ENCODE measurements at regions not wholly inside any gene's neighbourhood (a gene's known extent, or its start where the extent isn't known, plus 50 kb on each side); places are given as distances from the start of the nearest gene placed in this dataset.
"Not testable (repeated sequence)": the region's sequence is repeated elsewhere in the genome, so short reads cannot be mapped to it uniquely, and the experiment has no call there.

- Mint-ChIP-seq H3K27ac (no peak overlapping the region), H3K27me3 (no peaks in the 10 kb centered on the region), H3K4me3 (no peak overlapping the region), H3K9me3 (no peaks in the 10 kb centered on the region), H3K4me1 (no peaks in the 10 kb centered on the region), H3K36me3 (ENCODE audit: low read depth) (no peaks in the 10 kb centered on the region)
- intact Hi-C loops (cut with micrococcal nuclease) = no loop called here
- DNase-seq = no peak
Observed at GRCh38 chr7:118938845-118939244, 714.3 kb downstream of the ANKRD7 start.

GRCh38 chr7:118944271-118944670 lies 719.8 kb downstream of the ANKRD7 start:
- Mint-ChIP-seq H3K4me1 (no peaks in the 10 kb centered on the region), H3K27ac (no peak overlapping the region), H3K27me3 (no peaks in the 10 kb centered on the region), H3K36me3 (ENCODE audit: low read depth) (no peaks in the 10 kb centered on the region), H3K4me3 (no peak overlapping the region), H3K9me3 (no peaks in the 10 kb centered on the region)
- intact Hi-C loops (cut with micrococcal nuclease) = no loop called here
- DNase-seq = no peak

- intact Hi-C loops (cut with micrococcal nuclease) = no loop called here
- H3K4me1 Mint-ChIP-seq = no peaks in the 10 kb centered on the region
Observed at GRCh38 chr7:118945911-118946682, 721.6 kb downstream of the ANKRD7 start.

GRCh38 chr7:118948508-118948907 lies 724.0 kb downstream of the ANKRD7 start:
- no peak for DNase-seq
- intact Hi-C loops (cut with micrococcal nuclease) = no loop called here
- no peaks in the 10 kb centered on the region for H3K9me3 Mint-ChIP-seq
- no peak overlapping the region for H3K27ac Mint-ChIP-seq
- H3K4me1 Mint-ChIP-seq = no peaks in the 10 kb centered on the region
- no peaks in the 10 kb centered on the region for H3K27me3 Mint-ChIP-seq
- no peak overlapping the region for H3K4me3 Mint-ChIP-seq
- no peaks in the 10 kb centered on the region for H3K36me3 Mint-ChIP-seq (ENCODE audit: low read depth)

More at GRCh38 chr7:118945911-118946682, 721.6 kb downstream of the ANKRD7 start:
- Mint-ChIP-seq H3K9me3 (no peaks in the 10 kb centered on the region), H3K27me3 (no peaks in the 10 kb centered on the region), H3K36me3 (ENCODE audit: low read depth) (no peaks in the 10 kb centered on the region), H3K27ac (no peak overlapping the region), H3K4me3 (no peak overlapping the region)
- no peak for DNase-seq

- Mint-ChIP-seq H3K9me3 (no peaks in the 10 kb centered on the region), H3K27ac (no peak overlapping the region), H3K36me3 (ENCODE audit: low read depth) (no peaks in the 10 kb centered on the region), H3K27me3 (no peaks in the 10 kb centered on the region), H3K4me3 (no peak overlapping the region), H3K4me1 (no peaks in the 10 kb centered on the region)
- no peak for DNase-seq
- intact Hi-C loops (cut with micrococcal nuclease) = no loop called here
Observed at GRCh38 chr7:118949031-118949430, 724.5 kb downstream of the ANKRD7 start.

GRCh38 chr7:118956285-118956684 lies 731.8 kb downstream of the ANKRD7 start:
- H3K4me1 Mint-ChIP-seq; H3K9me3 Mint-ChIP-seq; DNase-seq; H3K27me3 Mint-ChIP-seq; H3K36me3 Mint-ChIP-seq (ENCODE audit: low read depth); intact Hi-C loops (cut with micrococcal nuclease); H3K4me3 Mint-ChIP-seq; H3K27ac Mint-ChIP-seq: not testable (repeated sequence)

- Mint-ChIP-seq H3K4me3 (no peak overlapping the region), H3K4me1 (no peaks in the 10 kb centered on the region), H3K27me3 (no peaks in the 10 kb centered on the region), H3K36me3 (ENCODE audit: low read depth) (no peaks in the 10 kb centered on the region), H3K27ac (no peak overlapping the region), H3K9me3 (no peaks in the 10 kb centered on the region)
- DNase-seq = no peak
- intact Hi-C loops (cut with micrococcal nuclease) = no loop called here
Observed at GRCh38 chr7:118969370-118969769, 744.9 kb downstream of the ANKRD7 start.

- Mint-ChIP-seq H3K4me3 (no peak overlapping the region), H3K27ac (no peak overlapping the region), H3K9me3 (no peaks in the 10 kb centered on the region), H3K27me3 (no peaks in the 10 kb centered on the region), H3K36me3 (ENCODE audit: low read depth) (no peaks in the 10 kb centered on the region), H3K4me1 (no peaks in the 10 kb centered on the region)
- DNase-seq = no peak
- intact Hi-C loops (cut with micrococcal nuclease) = no loop called here
Observed at GRCh38 chr7:118971706-118972105, 747.2 kb downstream of the ANKRD7 start.

- DNase-seq = no peak
- H3K36me3 Mint-ChIP-seq (ENCODE audit: low read depth) = no peaks in the 10 kb centered on the region
- no peaks in the 10 kb centered on the region for H3K9me3 Mint-ChIP-seq
- intact Hi-C loops (cut with micrococcal nuclease) = no loop called here
- H3K4me1 Mint-ChIP-seq = no peaks in the 10 kb centered on the region
- H3K4me3 Mint-ChIP-seq = no peak overlapping the region
- H3K27me3 Mint-ChIP-seq = no peaks in the 10 kb centered on the region
- no peak overlapping the region for H3K27ac Mint-ChIP-seq
Observed at GRCh38 chr7:118974836-118975235, 750.3 kb downstream of the ANKRD7 start.

GRCh38 chr7:118995350-118995749 lies 770.8 kb downstream of the ANKRD7 start:
- Mint-ChIP-seq H3K27me3 (no peaks in the 10 kb centered on the region), H3K36me3 (ENCODE audit: low read depth) (no peaks in the 10 kb centered on the region), H3K4me3 (no peak overlapping the region), H3K9me3 (no peaks in the 10 kb centered on the region), H3K27ac (no peak overlapping the region), H3K4me1 (no peaks in the 10 kb centered on the region)
- DNase-seq = no peak
- intact Hi-C loops (cut with micrococcal nuclease) = no loop called here

- Mint-ChIP-seq H3K4me3 (no peak overlapping the region), H3K27ac (no peak overlapping the region), H3K9me3 (no peaks in the 10 kb centered on the region), H3K4me1 (no peaks in the 10 kb centered on the region), H3K36me3 (ENCODE audit: low read depth) (no peaks in the 10 kb centered on the region), H3K27me3 (no peaks in the 10 kb centered on the region)
- intact Hi-C loops (cut with micrococcal nuclease) = no loop called here
- no peak for DNase-seq
Observed at GRCh38 chr7:119007236-119007635, 782.7 kb downstream of the ANKRD7 start.

GRCh38 chr7:119010635-119011034 lies 786.1 kb downstream of the ANKRD7 start:
- intact Hi-C loops (cut with micrococcal nuclease) = no loop called here
- H3K36me3 Mint-ChIP-seq (ENCODE audit: low read depth) = no peaks in the 10 kb centered on the region
- DNase-seq = no peak
- no peak overlapping the region for H3K27ac Mint-ChIP-seq
- H3K9me3 Mint-ChIP-seq = no peaks in the 10 kb centered on the region
- H3K4me3 Mint-ChIP-seq = no peak overlapping the region
- H3K4me1 Mint-ChIP-seq = no peaks in the 10 kb centered on the region
- H3K27me3 Mint-ChIP-seq = no peaks in the 10 kb centered on the region

GRCh38 chr7:119026391-119026790 lies 801.9 kb downstream of the ANKRD7 start:
- Mint-ChIP-seq H3K36me3 (ENCODE audit: low read depth) (no peaks in the 10 kb centered on the region), H3K27me3 (no peaks in the 10 kb centered on the region), H3K4me3 (no peak overlapping the region), H3K27ac (no peak overlapping the region), H3K4me1 (no peaks in the 10 kb centered on the region), H3K9me3 (no peaks in the 10 kb centered on the region)
- intact Hi-C loops (cut with micrococcal nuclease) = no loop called here
- no peak for DNase-seq

- no peaks in the 10 kb centered on the region for H3K4me1 Mint-ChIP-seq
- intact Hi-C loops (cut with micrococcal nuclease) = no loop called here
- H3K36me3 Mint-ChIP-seq (ENCODE audit: low read depth) = no peaks in the 10 kb centered on the region
- no peak overlapping the region for H3K4me3 Mint-ChIP-seq
- peaks cover 4% of the 10 kb centered on the region for H3K9me3 Mint-ChIP-seq
- no peaks in the 10 kb centered on the region for H3K27me3 Mint-ChIP-seq
- DNase-seq = no peak
- H3K27ac Mint-ChIP-seq = no peak overlapping the region
Observed at GRCh38 chr7:119028736-119029135, 804.2 kb downstream of the ANKRD7 start.

- H3K9me3 Mint-ChIP-seq; H3K36me3 Mint-ChIP-seq (ENCODE audit: low read depth); H3K4me1 Mint-ChIP-seq; H3K4me3 Mint-ChIP-seq; intact Hi-C loops (cut with micrococcal nuclease); DNase-seq; H3K27ac Mint-ChIP-seq; H3K27me3 Mint-ChIP-seq: not testable (repeated sequence)
Observed at GRCh38 chr7:119032136-119032535, 807.6 kb downstream of the ANKRD7 start.
